HEK293 (cell line): ENCODE measurements at regions not wholly inside any gene's neighbourhood (a gene's known extent, or its start where the extent isn't known, plus 50 kb on each side); places are given as distances from the start of the nearest gene placed in this dataset.

ENCODE experiments used
- CTCF ChIP-seq: fragments of 450-650 bp; formaldehyde crosslinking; IDR thresholded peaks from 2 replicates; pipeline ENCODE4 v1.5.1; 2016; ENCODE audit warnings: missing biosample characterization, missing genetic modification characterization
- OVOL3 ChIP-seq: fragments of 450-650 bp; formaldehyde crosslinking; IDR thresholded peaks from 2 replicates; pipeline ENCODE4 v1.5.1; 2016; ENCODE audit warnings: missing biosample characterization, missing genetic modification characterization

- TF ChIP-seq CTCF: no peak
- no peak for TF ChIP-seq OVOL3 (tag by site-specific recombination)
These were observed 52.3 kb upstream of the ATP12A start for GRCh38 chr13:24627946-24628345.
